GM12891 (cell line): ENCODE measurements at regions not wholly inside any gene's neighbourhood (a gene's known extent, or its start where the extent isn't known, plus 50 kb on each side); places are given as distances from the start of the nearest gene placed in this dataset.

ENCODE experiments used
- PAX5 ChIP-seq: IDR thresholded peaks from 2 replicates; pipeline ENCODE4 v1.6.1; 2011; ENCODE audit warnings: low read length, moderate library complexity, mild to moderate bottlenecking; ENCODE audit not compliant: insufficient read depth, severe bottlenecking
- POLR2A ChIP-seq: IDR thresholded peaks from 2 replicates; pipeline ENCODE4 v1.6.1; 2011; ENCODE audit warnings: low read depth, low read length, control low read depth
- POLR2AphosphoS5 ChIP-seq: IDR thresholded peaks from 2 replicates; pipeline ENCODE4 v1.6.1; 2011; ENCODE audit warnings: low read depth, low read length, control low read depth
- POU2F2 ChIP-seq: IDR thresholded peaks from 2 replicates; pipeline ENCODE4 v1.6.1; 2011; ENCODE audit warnings: low read depth, mild to moderate bottlenecking, control low read depth, low read length, moderate library complexity
- SPI1 ChIP-seq: IDR thresholded peaks from 2 replicates; pipeline ENCODE4 v1.6.1; 2011; ENCODE audit warnings: low read depth, low read length, control low read depth
- TAF1 ChIP-seq: IDR thresholded peaks from 2 replicates; pipeline ENCODE4 v1.6.1; 2011; ENCODE audit warnings: low read depth, low read length, control low read depth

GRCh38 chr2:155218945-155219344 lies 520.5 kb downstream of the KCNJ3 start:
- TF ChIP-seq POLR2A (no peak), PAX5 (no peak), POLR2AphosphoS5 (no peak), TAF1 (no peak), SPI1 (no peak), POU2F2 (no peak)
